ENCODE measurements at regions not wholly inside any gene's neighbourhood (a gene's known extent, or its start where the extent isn't known, plus 50 kb on each side); places are given as distances from the start of the nearest gene placed in this dataset.

DNA sequence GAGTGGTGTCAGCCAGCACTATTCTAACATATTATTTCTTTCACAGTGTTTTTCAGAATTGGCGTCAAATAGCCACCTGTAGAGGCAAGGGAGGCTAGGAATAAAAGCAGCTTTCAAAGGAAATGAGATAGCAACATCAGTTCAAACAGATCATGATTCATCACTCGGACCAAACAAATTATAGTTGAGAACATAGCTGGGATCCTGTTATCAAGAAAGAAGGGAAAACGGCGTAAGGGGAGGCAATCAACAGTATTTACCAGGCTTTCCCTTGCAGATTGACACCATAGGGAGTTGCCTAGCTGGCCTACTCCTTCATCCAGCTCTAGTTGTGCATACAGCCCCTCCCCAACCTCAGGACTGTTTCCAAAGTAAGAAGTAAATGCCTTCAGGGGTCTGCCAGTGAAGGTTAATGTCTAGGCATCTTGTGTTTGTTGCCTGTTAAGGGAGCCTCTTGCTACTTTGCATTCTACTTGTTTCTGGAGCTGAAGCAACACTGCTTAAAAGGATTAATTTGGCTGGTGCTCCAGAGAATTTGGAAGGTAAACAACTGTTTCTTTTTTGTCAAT is 286.5 kb downstream of the NSUN3 start:
- Histone ChIP-seq H3K4me1 (ENCODE audit: insufficient read depth) (no peaks in the 10 kb centered on the region), H2AFZ (no peak overlapping the region), H3K27ac (no peak overlapping the region), H3K4me3 (no peak overlapping the region), H3K9me2 (replicated peaks; ENCODE audit: insufficient read depth) (no peaks in the 10 kb centered on the region), H3K4me2 (no peak overlapping the region), H3K9me3 (ENCODE audit: low read depth) (no peaks in the 10 kb centered on the region), H4K20me1 (ENCODE audit: insufficient read depth, poor library complexity, severe bottlenecking) (no peaks in the 10 kb centered on the region), H3K79me2 (no peaks in the 10 kb centered on the region), H3K27me3 (no peaks in the 10 kb centered on the region), H3K36me3 (replicated peaks; ENCODE audit: insufficient read depth, low read depth) (no peaks in the 10 kb centered on the region)
- WGBS (ENCODE audit: low lambda C conversion rate, missing lambda C conversion rate): 47% methylated on average over 4 of the region's 4 CpGs
- DNase-seq (ENCODE audit: low spot score): no peak
- TF ChIP-seq, protein P1, sequence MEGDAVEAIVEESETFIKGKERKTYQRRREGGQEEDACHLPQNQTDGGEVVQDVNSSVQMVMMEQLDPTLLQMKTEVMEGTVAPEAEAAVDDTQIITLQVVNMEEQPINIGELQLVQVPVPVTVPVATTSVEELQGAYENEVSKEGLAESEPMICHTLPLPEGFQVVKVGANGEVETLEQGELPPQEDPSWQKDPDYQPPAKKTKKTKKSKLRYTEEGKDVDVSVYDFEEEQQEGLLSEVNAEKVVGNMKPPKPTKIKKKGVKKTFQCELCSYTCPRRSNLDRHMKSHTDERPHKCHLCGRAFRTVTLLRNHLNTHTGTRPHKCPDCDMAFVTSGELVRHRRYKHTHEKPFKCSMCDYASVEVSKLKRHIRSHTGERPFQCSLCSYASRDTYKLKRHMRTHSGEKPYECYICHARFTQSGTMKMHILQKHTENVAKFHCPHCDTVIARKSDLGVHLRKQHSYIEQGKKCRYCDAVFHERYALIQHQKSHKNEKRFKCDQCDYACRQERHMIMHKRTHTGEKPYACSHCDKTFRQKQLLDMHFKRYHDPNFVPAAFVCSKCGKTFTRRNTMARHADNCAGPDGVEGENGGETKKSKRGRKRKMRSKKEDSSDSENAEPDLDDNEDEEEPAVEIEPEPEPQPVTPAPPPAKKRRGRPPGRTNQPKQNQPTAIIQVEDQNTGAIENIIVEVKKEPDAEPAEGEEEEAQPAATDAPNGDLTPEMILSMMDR (IDR thresholded peaks at IDR 0.05; ENCODE audit: poor library complexity): no peak
- no peak for TF ChIP-seq EZH2 (IDR thresholded peaks at IDR 0.05; ENCODE audit: borderline replicate concordance)
- no peak for TF ChIP-seq EZH2phosphoT487 (IDR thresholded peaks at IDR 0.05; ENCODE audit: low read depth, severe bottlenecking, unreplicated experiment)

DNA sequence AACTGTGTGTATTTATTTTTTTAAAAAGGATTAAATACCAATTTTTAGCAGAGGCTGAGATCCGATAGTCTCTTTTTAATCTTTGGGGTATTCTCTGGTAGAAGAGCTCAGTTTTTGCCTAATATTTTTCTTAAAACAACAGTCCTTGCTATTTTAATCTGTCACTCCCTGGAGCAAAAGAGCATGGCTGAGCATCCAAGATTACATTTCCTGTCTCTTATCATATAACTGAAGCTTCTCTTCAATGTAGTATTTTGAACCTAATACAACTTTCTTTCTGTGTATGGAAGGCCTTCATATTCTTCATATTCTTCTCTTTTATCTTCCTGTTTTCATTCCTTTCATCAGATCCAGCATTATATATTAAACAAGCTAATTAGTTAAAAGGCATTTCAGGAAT is 293.7 kb downstream of the NSUN3 start:
- Histone ChIP-seq H2AFZ (no peak overlapping the region), H3K9me2 (replicated peaks; ENCODE audit: insufficient read depth) (no peaks in the 10 kb centered on the region), H3K27me3 (no peaks in the 10 kb centered on the region), H3K27ac (no peak overlapping the region), H3K4me1 (ENCODE audit: insufficient read depth) (no peaks in the 10 kb centered on the region), H3K4me2 (no peak overlapping the region), H3K4me3 (no peak overlapping the region), H4K20me1 (ENCODE audit: insufficient read depth, poor library complexity, severe bottlenecking) (no peaks in the 10 kb centered on the region), H3K9me3 (ENCODE audit: low read depth) (no peaks in the 10 kb centered on the region), H3K36me3 (replicated peaks; ENCODE audit: insufficient read depth, low read depth) (no peaks in the 10 kb centered on the region), H3K79me2 (no peaks in the 10 kb centered on the region)
- TF ChIP-seq EZH2 (IDR thresholded peaks at IDR 0.05; ENCODE audit: borderline replicate concordance): no peak
- TF ChIP-seq, protein P1 (IDR thresholded peaks at IDR 0.05; ENCODE audit: poor library complexity): no peak
- no peak for TF ChIP-seq EZH2phosphoT487 (IDR thresholded peaks at IDR 0.05; ENCODE audit: low read depth, severe bottlenecking, unreplicated experiment)
- DNase-seq (ENCODE audit: low spot score): no peak
- 92% methylated on average over 1 of the region's 1 CpG for WGBS (ENCODE audit: low lambda C conversion rate, missing lambda C conversion rate)

DNA sequence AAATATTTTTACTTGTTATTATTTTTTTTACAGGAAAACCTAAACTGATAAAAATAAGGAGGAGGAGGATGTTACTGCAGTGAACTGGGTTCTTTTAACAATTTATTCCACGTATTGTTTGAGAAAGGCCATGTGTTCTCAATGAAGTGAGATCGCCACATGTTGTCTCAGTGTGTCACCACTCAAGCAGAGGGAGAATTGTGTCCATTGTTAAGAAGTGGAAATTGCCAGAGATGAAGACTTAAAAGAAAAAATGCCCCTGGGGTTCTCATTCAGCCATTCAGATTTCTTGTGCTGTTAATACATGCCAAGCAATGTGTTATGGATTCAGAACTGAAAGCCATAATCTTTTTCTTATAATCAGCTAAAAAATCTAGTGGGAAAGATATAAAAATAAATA is 297.1 kb downstream of the NSUN3 start:
- H3K27me3 ChIP-seq: no peaks in the 10 kb centered on the region
- no peaks in the 10 kb centered on the region for H3K36me3 ChIP-seq (replicated peaks; ENCODE audit: insufficient read depth, low read depth)
- no peak overlapping the region for H3K27ac ChIP-seq
- no peak for DNase-seq (ENCODE audit: low spot score)
- H3K4me3 ChIP-seq: no peak overlapping the region
- H3K79me2 ChIP-seq: no peaks in the 10 kb centered on the region
- H2AFZ ChIP-seq: no peak overlapping the region
- no peaks in the 10 kb centered on the region for H3K4me1 ChIP-seq (ENCODE audit: insufficient read depth)
- no peaks in the 10 kb centered on the region for H3K9me2 ChIP-seq (replicated peaks; ENCODE audit: insufficient read depth)
- H3K4me2 ChIP-seq: no peak overlapping the region
- 70% methylated on average over 2 of the region's 2 CpGs for WGBS (ENCODE audit: low lambda C conversion rate, missing lambda C conversion rate)
- H4K20me1 ChIP-seq (ENCODE audit: insufficient read depth, poor library complexity, severe bottlenecking): no peaks in the 10 kb centered on the region
- TF ChIP-seq EZH2phosphoT487 (IDR thresholded peaks at IDR 0.05; ENCODE audit: low read depth, severe bottlenecking, unreplicated experiment) (no peak), EZH2 (IDR thresholded peaks at IDR 0.05; ENCODE audit: borderline replicate concordance) (no peak)
- TF ChIP-seq, protein P1 (IDR thresholded peaks at IDR 0.05; ENCODE audit: poor library complexity): no peak
- H3K9me3 ChIP-seq (ENCODE audit: low read depth): no peaks in the 10 kb centered on the region

DNA sequence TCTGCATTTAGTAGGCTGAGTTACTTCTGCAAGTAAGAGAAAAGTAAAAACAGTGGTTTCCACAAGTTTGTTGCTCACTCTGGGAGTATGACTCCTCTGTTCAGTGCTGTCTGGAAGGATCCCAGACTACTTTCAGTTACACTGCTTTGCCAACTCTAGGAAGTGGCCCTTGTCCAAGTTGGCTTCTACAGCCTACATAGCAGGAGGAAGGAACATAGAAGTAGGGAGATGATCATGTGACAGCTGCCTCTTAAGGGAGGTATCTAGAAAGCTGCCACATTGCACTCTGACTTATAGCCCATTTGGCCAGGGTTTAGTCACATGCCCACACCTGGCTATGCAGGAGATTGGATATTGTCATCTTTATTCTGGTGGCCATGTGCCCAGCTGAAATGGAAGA is 298.1 kb downstream of the NSUN3 start:
- Histone ChIP-seq H2AFZ (no peak overlapping the region), H3K27me3 (no peaks in the 10 kb centered on the region), H3K4me1 (ENCODE audit: insufficient read depth) (no peaks in the 10 kb centered on the region), H3K9me2 (replicated peaks; ENCODE audit: insufficient read depth) (no peaks in the 10 kb centered on the region), H3K4me2 (no peak overlapping the region), H3K79me2 (no peaks in the 10 kb centered on the region), H3K36me3 (replicated peaks; ENCODE audit: insufficient read depth, low read depth) (no peaks in the 10 kb centered on the region), H3K4me3 (no peak overlapping the region), H3K27ac (no peak overlapping the region), H4K20me1 (ENCODE audit: insufficient read depth, poor library complexity, severe bottlenecking) (no peaks in the 10 kb centered on the region), H3K9me3 (ENCODE audit: low read depth) (no peaks in the 10 kb centered on the region)
- no peak for TF ChIP-seq EZH2phosphoT487 (IDR thresholded peaks at IDR 0.05; ENCODE audit: low read depth, severe bottlenecking, unreplicated experiment)
- TF ChIP-seq EZH2 (IDR thresholded peaks at IDR 0.05; ENCODE audit: borderline replicate concordance): no peak
- TF ChIP-seq, protein P1 (IDR thresholded peaks at IDR 0.05; ENCODE audit: poor library complexity): no peak
- DNase-seq (ENCODE audit: low spot score): no peak
